Fibroblast of pulmonary artery (primary cell): ENCODE measurements at regions not wholly inside any gene's neighbourhood (a gene's known extent, or its start where the extent isn't known, plus 50 kb on each side); places are given as distances from the start of the nearest gene placed in this dataset.

Experiments
- DNase-seq: peaks from one replicate; pipeline ENCODE4 v3.0.0-alpha.2; 2010; ENCODE audit warnings: low read depth
- H3K4me3 ChIP-seq: replicated peaks from 2 replicates; pipeline ENCODE4 v1.5.1; 2011; ENCODE audit warnings: low read depth, mild to moderate bottlenecking, control low read depth, low read length, moderate library complexity
- CTCF ChIP-seq: IDR thresholded peaks from 2 replicates; pipeline ENCODE4 v1.5.1; 2011; ENCODE audit warnings: mild to moderate bottlenecking, control low read depth, low read length, inconsistent platforms; ENCODE audit errors: missing control alignments

DNA sequence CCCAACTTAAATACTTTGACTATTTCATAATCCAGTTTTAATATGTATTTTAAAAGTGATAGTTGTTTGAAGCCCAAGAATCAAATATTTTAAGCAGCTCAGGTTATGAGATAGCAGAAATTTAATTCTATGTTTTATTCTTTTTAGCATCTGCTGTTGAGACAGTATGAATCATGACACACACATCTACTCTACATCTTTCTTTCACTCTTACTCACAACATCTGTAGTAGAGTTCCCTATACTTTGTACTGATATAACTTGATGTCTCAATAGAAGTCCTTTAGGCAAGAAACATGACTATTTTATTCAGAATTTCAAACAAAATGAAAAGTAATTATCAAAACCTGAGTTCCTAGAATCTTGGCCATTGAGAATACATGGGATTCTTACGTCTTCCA is 187.9 kb upstream of the GNPDA2 start:
- no peak overlapping the region for H3K4me3 ChIP-seq
- DNase-seq = no peak
- TF ChIP-seq CTCF = no peak

DNA sequence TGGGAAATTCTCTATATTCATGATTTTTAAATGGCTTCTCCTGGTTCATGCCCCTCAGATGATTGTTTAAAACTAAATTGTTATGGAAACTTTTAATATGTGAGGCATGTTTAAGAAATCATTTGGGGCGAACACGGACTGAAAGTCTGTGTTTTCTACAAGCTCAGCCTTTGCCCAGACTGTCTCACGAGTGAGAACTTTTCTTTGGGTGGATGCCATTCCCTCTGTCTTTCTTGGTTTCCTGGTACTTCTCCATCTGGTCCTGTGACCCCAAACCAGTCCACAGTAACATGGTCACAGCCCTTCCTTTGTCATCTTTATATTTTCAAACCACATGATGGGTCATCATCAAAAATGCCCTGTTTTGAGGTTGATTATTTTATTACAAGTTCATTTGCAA is 186.6 kb upstream of the GNPDA2 start:
- TF ChIP-seq CTCF = no peak
- DNase-seq = no peak

GRCh38 chr4:44908565-44908964 is 182.2 kb upstream of the GNPDA2 start:
- no peak for DNase-seq
- TF ChIP-seq CTCF = no peak
- H3K4me3 ChIP-seq = no peak overlapping the region

More for the DNA sequence above, 186.6 kb upstream of the GNPDA2 start:
- H3K4me3 ChIP-seq = no peak overlapping the region

GRCh38 chr4:44872246-44872645 is 145.9 kb upstream of the GNPDA2 start:
- no peak for TF ChIP-seq CTCF
- no peak for DNase-seq
- H3K4me3 ChIP-seq = no peak overlapping the region

DNA sequence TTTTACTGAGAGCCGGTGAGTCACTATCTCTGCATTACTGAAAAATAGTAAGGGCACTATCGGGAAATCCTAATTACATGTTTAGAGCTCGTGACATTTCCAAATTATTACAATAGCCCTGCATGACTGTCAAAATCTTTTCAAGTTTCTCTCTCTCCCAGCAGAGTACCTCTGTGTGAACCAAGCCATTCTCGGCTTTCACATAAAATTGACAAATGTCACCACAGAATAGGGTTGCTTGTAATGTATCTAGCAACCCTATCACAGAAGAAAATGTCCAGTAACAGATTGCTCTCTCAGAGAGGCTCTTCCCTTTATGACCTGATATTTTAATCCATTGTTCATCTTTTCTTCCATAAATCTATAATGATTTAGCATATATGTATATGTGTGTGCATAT is 144.8 kb upstream of the GNPDA2 start:
- no peak for DNase-seq
- H3K4me3 ChIP-seq = no peak overlapping the region
- TF ChIP-seq CTCF = no peak

GRCh38 chr4:44869985-44870384 is 143.6 kb upstream of the GNPDA2 start:
- TF ChIP-seq CTCF = no peak
- H3K4me3 ChIP-seq = no peak overlapping the region
- no peak for DNase-seq

DNA sequence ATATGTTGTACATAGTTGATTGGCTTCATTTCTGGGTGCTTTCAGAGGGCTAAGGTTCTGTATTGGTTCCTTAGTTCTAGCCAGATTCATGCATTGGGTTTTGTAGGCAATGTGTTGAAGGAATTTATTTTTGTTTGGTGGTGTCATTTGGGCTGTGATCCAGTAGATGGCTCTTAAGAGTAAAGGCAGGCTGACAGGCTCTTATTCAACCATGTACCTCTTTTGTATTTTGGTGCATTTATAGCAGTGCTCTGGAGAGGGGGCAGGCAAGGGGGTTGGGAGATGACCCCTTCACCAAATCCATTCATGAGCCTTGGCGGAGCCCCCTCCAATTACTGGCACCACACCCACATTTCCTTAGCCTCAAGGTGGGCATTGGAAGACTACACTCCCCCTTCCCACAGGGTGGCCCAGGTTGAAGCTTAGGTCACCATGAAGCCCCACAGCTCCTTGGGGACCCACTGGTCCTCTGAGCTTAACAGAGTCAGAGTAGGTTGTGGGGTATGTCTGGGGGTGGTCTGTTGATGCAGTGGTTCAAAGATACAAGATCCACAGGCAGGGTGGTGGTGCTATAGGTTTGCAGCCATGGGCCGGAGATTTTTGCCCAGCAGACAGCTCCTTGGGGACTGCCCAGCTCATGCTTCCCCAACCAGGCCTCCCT is 143.0 kb upstream of the GNPDA2 start:
- peak; percentile 9 for TF ChIP-seq CTCF
- DNase-seq = no peak
- H3K4me3 ChIP-seq = no peak overlapping the region
